Right renal cortex interstitium (tissue), 3 donors: ENCODE measurements at regions not wholly inside any gene's neighbourhood (a gene's known extent, or its start where the extent isn't known, plus 50 kb on each side); places are given as distances from the start of the nearest gene placed in this dataset.

Source experiments
- DNase-seq, 3 donors: peaks; one replicate each; pipeline ENCODE4 v3.0.0-alpha.2; 2013; ENCODE audit warnings: low read depth in 3 of 3, low spot score in 2 of 3

GRCh38 chr14:66383771-66384170 is 102.4 kb upstream of the CCDC196 start:
- no peak for DNase-seq

DNA sequence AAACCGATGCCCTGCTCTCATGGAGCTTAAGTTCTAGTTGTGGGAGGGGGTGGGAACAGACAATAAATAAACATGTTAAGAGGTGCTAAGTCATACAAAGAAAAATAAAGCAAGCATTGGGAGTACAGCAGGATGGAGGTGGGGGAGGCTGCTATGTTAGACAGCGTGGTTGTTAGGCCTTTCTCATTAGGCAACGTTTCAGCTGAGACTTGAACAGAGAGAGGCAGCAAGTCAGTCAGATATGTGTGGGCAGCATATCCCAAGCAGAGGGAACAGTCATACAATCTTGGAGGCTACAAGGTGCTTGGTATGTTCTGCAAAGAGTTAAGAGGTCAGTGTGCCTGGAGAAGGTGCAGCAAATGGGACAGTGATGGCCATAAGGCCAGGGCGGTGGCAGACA is 97.7 kb upstream of the CCDC196 start:
- no peak for DNase-seq

DNA sequence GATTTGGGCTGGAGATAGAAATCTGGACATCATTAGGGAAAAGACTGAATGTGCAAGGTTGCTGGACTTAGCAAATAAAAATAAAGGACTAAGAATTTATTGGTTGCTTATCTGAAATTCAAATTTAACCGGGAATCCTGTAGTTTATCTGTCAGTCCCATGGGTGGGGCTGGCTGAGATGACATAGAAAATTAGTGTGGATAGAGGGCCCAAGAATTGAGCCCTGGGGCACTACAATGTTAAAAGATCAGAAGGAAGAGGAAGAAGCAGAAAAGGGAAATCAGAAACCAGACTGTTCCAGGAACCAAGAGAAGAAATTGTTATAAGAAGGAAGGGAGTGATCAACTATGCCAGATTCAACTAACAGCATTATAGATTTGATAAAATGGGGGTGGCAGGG is 96.7 kb upstream of the CCDC196 start:
- DNase-seq = no peak

- DNase-seq = no peak
Measured at GRCh38 chr14:66395300-66395699, 90.9 kb upstream of the CCDC196 start.

DNA sequence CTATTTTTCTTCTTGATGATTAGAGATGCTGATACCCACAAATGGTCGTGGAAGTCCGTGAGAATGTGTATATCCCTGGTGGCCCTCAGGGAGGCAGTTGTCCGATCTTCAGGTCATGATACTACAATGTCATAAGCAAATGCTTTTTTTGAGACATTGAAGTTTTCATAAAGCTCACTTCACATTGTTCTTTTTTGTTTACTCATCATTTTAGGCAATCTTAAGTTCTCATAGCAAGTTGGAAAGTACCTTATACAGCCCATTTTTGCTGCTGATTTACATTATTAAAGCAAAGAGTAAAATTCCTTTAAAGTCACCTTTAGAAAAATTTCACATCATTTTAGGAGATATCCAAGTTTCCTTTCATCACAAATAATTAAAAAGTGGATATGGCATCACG is 90.0 kb upstream of the CCDC196 start:
- DNase-seq = no peak

DNA sequence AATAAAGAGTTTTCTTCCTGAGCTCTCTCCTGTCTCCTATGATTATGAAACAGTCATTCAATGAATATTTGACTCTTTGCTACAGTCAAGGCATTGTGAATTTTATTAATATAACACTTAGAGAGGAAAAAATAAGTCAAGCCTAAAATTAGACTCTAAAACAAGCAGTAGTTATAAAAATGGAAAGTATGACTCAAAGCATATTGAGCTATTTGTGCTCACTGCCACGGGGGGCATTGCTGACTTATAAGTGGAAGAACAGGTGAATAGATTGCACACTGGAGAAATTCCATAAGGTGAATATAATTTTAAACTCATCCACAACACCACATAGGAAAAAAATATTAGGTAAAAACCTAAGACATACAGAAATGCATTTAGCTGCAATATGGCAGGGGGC is 87.7 kb upstream of the CCDC196 start:
- DNase-seq = no peak

DNA sequence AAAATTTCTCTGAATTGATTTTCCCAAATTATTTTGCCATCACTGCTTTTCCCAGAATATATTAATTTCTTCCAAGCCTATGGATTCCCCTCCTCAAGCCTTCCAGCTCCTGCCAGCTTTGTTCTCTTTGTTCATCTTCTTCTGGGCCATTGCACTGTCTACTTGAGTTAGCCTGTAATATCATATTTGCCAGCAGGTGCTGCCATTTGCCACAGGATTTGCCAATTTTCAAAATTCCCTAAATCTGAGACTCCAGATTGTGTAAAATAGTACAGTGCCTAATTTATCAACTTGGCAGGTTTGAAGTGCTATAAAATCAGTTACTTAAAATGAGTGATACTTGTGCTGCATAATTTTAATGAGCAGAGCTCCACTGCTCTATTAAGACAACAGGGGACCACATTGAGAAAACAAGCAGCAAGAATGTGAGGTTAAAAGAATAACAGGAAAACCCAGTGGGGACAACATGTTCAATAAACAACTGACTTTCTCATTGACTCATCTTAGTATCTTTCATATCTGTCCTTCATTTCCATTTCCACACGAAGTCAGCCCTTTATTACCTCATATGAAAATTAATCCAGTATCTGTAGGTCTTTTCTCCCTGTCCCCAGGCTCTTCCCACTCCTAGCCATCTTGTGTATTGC is 84.6 kb upstream of the CCDC196 start:
- DNase-seq = no peak

- DNase-seq = no peak
Measured at GRCh38 chr14:66403183-66403582, 83.0 kb upstream of the CCDC196 start.

GRCh38 chr14:66404051-66404545 is 82.1 kb upstream of the CCDC196 start:
- no peak for DNase-seq

GRCh38 chr14:66405158-66405557 is 81.0 kb upstream of the CCDC196 start:
- DNase-seq = no peak

DNA sequence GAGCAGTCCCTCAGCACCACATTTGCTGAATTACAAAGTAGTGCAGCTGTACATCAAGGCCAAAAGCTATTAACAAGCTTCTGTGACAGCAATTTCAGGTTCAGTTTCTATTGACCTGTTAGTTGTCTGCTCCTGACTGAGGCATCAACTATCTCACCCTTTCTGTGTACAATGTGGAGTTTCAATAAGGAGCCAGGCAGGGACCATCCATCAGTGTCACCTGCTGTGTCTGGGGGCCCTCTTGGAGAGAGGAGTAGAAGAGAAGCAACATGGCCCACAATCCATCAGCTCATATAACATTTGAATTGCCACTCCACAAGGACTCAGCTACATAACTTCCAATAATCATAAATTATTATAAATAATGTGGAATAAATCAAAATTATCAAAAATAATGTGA is 72.3 kb upstream of the CCDC196 start:
- DNase-seq = no peak

- DNase-seq = no peak
Measured at GRCh38 chr14:66414511-66414910, 71.7 kb upstream of the CCDC196 start.

DNA sequence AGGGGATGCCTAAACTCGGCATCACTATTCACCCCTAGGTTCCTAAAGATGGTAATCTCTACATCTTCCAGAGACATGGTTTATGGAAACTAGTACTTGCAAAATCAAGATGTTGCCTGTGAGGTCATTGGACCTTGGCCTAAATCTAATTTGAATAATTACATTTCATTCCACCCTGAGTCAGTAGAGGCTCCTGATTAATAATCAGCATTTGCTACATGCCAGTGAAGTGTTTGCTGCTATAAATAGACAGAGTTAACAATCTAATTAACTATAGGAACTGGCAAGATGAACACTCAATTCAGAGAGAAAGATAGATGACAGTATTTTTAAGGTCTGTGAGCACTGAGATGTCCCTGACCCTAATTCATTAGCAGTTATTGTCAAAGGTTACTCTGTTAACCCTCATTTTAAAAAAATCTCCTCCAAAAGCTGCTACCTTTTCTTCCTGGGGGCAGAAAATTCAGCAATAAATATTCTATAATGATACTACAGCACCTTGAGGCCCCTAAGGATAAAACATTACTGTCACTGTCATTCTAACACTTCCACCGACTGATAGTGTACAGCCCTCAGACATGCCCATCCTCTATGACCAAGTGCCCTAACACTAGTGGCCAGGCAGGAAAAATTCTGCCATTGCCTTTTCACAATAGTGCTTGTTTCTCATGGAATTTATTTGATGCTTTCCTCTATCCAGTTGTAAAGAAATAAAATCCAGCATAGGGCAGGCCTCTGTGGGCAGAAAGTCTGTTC is 65.7 kb upstream of the CCDC196 start:
- no peak for DNase-seq

DNA sequence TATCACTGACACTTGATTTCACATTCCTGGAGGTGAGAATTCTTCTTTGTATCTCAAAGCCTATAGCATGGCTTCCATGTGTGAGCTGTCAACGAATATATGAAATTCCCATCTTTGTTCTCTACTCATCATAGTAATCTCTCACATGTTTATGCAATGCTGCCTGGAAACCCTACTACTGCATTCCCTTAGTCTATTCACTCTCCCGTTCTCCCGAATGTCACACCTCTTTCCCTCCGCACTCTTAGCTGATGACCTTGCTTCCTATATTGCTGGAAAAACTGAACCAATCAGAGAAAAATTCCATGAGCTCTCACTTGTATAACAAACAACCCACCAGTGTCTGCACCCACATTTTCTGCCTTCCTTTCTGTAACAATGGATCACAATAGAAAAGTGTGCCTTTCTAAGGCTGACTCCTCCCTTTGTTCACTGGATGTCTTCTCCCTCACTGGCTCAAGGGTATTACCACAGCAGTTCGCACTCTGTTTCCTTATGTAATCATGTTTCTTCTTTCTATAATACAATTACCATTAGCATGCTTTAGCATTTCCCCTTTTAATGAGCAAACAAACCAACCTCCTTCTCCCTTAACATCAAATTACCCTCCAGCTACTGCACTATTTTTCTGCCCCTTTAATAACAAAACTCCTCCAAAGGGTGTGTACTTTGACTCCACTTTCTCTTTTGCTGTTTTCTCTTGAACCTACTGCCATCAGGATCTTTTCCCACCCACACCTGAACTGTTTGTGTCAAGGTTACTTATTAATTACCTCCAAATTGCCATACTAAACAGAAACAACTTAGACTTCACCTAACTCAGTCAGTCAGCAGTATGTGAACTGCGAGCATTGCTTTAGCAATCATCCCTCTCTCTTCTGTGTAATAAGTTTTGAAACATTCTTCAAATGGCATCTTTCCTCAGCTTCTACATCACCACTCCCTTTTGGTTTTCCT is 63.9 kb upstream of the CCDC196 start:
- no peak for DNase-seq

- DNase-seq = no peak
Measured at GRCh38 chr14:66425402-66425801, 60.8 kb upstream of the CCDC196 start.

DNA sequence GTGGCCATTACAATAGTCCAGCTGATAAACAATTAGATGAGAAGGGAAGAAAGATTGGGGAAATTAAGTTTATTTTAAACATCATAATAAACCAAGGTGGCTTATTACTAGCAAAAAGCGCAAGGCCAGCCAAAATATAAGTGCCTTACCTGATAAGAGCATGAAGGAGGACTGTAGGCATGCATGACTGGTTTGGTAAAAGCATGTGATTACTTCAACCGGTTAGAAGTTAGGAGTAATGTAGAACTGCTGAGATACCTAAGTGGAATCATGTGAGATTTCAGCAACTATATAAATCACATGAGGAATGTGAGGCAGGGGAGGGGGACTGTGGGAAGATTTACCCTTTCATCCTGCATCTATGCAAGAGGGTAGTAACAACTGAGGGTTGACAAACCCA is 59.7 kb upstream of the CCDC196 start:
- DNase-seq = no peak

- no peak for DNase-seq
Measured at GRCh38 chr14:66432334-66432733, 53.8 kb upstream of the CCDC196 start.

DNA sequence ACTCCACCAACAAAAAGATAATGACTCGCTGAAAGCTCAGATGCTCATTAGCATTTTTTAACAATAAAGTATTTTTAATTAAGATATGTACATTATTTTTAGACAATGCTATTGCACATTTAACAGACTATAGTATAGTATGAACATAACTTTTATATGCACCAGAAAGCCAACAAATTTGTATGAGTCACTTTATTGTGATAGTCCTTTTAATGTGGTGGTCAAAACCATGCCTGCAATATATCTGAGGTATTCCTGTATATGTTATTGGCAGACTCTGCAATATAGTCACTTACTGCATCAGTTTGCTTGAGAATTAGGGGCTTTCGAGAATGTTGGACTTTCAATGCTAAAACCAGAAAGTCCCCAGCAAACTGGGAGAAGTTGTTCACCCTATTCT is 51.7 kb upstream of the CCDC196 start:
- DNase-seq = no peak

DNA sequence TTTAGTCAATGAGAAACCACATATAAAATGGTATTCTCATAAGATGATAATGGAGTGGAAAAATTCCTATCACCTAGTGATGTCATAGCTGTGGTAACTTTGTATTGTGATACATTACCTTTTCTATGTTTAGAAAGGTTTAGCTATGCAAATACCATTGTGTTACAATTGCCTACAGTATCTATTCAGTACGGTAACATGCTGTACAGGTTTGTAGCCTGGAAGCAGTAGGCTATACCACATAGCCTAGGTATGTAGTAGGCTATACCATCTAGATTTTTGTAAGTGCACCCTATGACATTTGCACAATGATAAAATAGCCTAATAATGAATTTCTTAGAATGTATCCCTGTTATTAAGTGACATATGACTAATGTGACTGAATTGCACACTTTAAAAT is 50.5 kb upstream of the CCDC196 start:
- DNase-seq = no peak
